Liver (tissue), 8 donors: ENCODE measurements at regions not wholly inside any gene's neighbourhood (a gene's known extent, or its start where the extent isn't known, plus 50 kb on each side); places are given as distances from the start of the nearest gene placed in this dataset.

Experiments used
- DNase-seq: peaks from one replicate; pipeline ENCODE4 v3.0.0-alpha.2; 2017; ENCODE audit warnings: low spot score
- H3K27ac ChIP-seq, 2 donors: one replicate each; pipeline ENCODE4 v1.7.0; 2013; ENCODE audit warnings: inconsistent platforms in 2 of 2, low read length in 2 of 2, control low read depth in 1 of 2, low read depth in 1 of 2, mild to moderate bottlenecking in 1 of 2
- H3K27me3 ChIP-seq, 4 donors: one replicate each; pipeline versions ENCODE4 v1.6.1 to v1.7.0; 2013; ENCODE audit warnings: low read length in 3 of 4, inconsistent platforms in 1 of 4, mild to moderate bottlenecking in 1 of 4, moderate library complexity in 1 of 4; ENCODE audit not compliant: control insufficient read depth in 4 of 4, insufficient read depth in 4 of 4
- H3K36me3 ChIP-seq, 4 donors: one replicate each; pipeline versions ENCODE4 v1.6.1 to v1.7.0; 2013; ENCODE audit warnings: low read length in 3 of 4, mild to moderate bottlenecking in 3 of 4, low read depth in 1 of 4, moderate library complexity in 1 of 4; ENCODE audit not compliant: control insufficient read depth in 4 of 4, insufficient read depth in 3 of 4
- H3K4me1 ChIP-seq, 4 donors: one replicate each; pipeline versions ENCODE4 v1.6.1 to v1.7.0; 2013; ENCODE audit warnings: low read length in 3 of 4, mild to moderate bottlenecking in 3 of 4, moderate library complexity in 1 of 4; ENCODE audit not compliant: control insufficient read depth in 4 of 4, insufficient read depth in 4 of 4
- H3K4me3 ChIP-seq, 3 donors: one replicate each; pipeline versions ENCODE4 v1.6.1 to v1.7.0; 2013; ENCODE audit warnings: low read length in 3 of 3, control low read depth in 1 of 3, low read depth in 1 of 3, mild to moderate bottlenecking in 1 of 3
- H3K9ac ChIP-seq, 2 donors: one replicate each; pipeline ENCODE4 v1.7.0; 2013; ENCODE audit warnings: low read length in 2 of 2, mild to moderate bottlenecking in 2 of 2, moderate library complexity in 2 of 2, control low read depth in 1 of 2, low read depth in 1 of 2
- H3K9me3 ChIP-seq, 4 donors: one replicate each; pipeline versions ENCODE4 v1.6.1 to v1.7.0; 2013; ENCODE audit warnings: low read length in 3 of 4; ENCODE audit not compliant: control insufficient read depth in 4 of 4
- CTCF ChIP-seq: fragments of 150-350 bp; IDR thresholded peaks from 2 replicates; pipeline ENCODE4 v1.5.1; 2017; ENCODE audit warnings: improper control_type of control experiment, low read depth, low read length; ENCODE audit not compliant: missing input control
- FOXA1 ChIP-seq: IDR thresholded peaks from 2 replicates; pipeline ENCODE4 v1.6.1; 2016; ENCODE audit warnings: antibody characterized with exemption
- FOXA2 ChIP-seq: IDR thresholded peaks from 2 replicates; pipeline ENCODE4 v1.6.1; 2016; ENCODE audit warnings: antibody characterized with exemption
- HNF4A ChIP-seq, 2 donors: conservative IDR thresholded peaks; 2 replicates each; pipeline ENCODE4 v1.6.1; 2016; ENCODE audit warnings: antibody characterized with exemption in 2 of 2, mild to moderate bottlenecking in 2 of 2
- HNF4G ChIP-seq: IDR thresholded peaks from 2 replicates; pipeline ENCODE4 v1.6.1; 2016; ENCODE audit warnings: antibody characterized with exemption
- JUND ChIP-seq, 2 donors: IDR thresholded peaks; 2 replicates each; pipeline ENCODE4 v1.6.1; 2016; ENCODE audit warnings: antibody characterized with exemption in 2 of 2
- RAD21 ChIP-seq, 2 donors: IDR thresholded peaks; 2 replicates each; pipeline ENCODE4 v1.6.1; 2016; ENCODE audit warnings: antibody characterized with exemption in 2 of 2, mild to moderate bottlenecking in 2 of 2
- SP1 ChIP-seq: IDR thresholded peaks from 2 replicates; pipeline ENCODE4 v1.6.1; 2018; ENCODE audit warnings: antibody characterized with exemption, mild to moderate bottlenecking
- ZBTB33 ChIP-seq: IDR thresholded peaks from 2 replicates; pipeline ENCODE4 v1.6.1; 2016; ENCODE audit warnings: antibody characterized with exemption
- WGBS: extraction: QIAGEN DNeasy Blood & Tissue Kit; methylation state at CpG from one replicate; pipeline ENCODE4 v1.1.7; 2013; 5-methylcytosine and 5-hydroxymethylcytosine counted together
- TF ChIP-seq, protein P1 (sequence below): IDR thresholded peaks from 2 replicates; pipeline ENCODE4 v1.6.1; 2016; ENCODE audit warnings: antibody characterized with exemption, mild to moderate bottlenecking
- donor health status: healthy.
- donor health status: healthy.
- donor health status: healthy.
- donor health status: healthy.
- donor health status: healthy.

- H3K36me3 ChIP-seq: no peaks in the 10 kb centered on the region
- DNase-seq: no peak
- H3K4me1 ChIP-seq: peaks cover 0 to 5% (median 0%) of the 10 kb centered on the region in 4 donors
- no peak overlapping the region for H3K27ac ChIP-seq
- no peak overlapping the region for H3K9ac ChIP-seq
- H3K27me3 ChIP-seq: no peaks in the 10 kb centered on the region
- no peak overlapping the region for H3K4me3 ChIP-seq
- 92% methylated on average over 1 of the region's 1 CpG for WGBS
- TF ChIP-seq JUND (IDR thresholded peaks at IDR 0.05) (no peak), FOXA1 (no peak), ZBTB33 (no peak), HNF4A (conservative IDR thresholded peaks at IDR 0.05) (no peak), FOXA2 (no peak), HNF4G (no peak)
- H3K9me3 ChIP-seq: no peaks in the 10 kb centered on the region
Measured at GRCh38 chr1:222167896-222168295, 380.0 kb downstream of the HHIPL2 start.

- no peak overlapping the region for H3K4me3 ChIP-seq
- no peaks in the 10 kb centered on the region for H3K9me3 ChIP-seq
- DNase-seq: peak; percentile 41
- H3K9ac ChIP-seq: no peak overlapping the region
- H3K36me3 ChIP-seq: no peaks in the 10 kb centered on the region
- no peaks in the 10 kb centered on the region for H3K27me3 ChIP-seq
- WGBS: 76% methylated on average over 3 of the region's 3 CpGs
- TF ChIP-seq RAD21 (IDR thresholded peaks at IDR 0.05) (peak; percentile 75 to 85), CTCF (peak; percentile 55), SP1 (no peak)
- no peak overlapping the region for H3K27ac ChIP-seq
- peaks cover 0 to 5% (median 0%) of the 10 kb centered on the region in 4 donors for H3K4me1 ChIP-seq
Measured at GRCh38 chr1:222167111-222167510, 380.8 kb downstream of the HHIPL2 start.

- no peak for DNase-seq
- H3K4me1 ChIP-seq: peaks cover 0 to 2% (median 0%) of the 10 kb centered on the region in 4 donors
- no peak overlapping the region for H3K4me3 ChIP-seq
- no peaks in the 10 kb centered on the region for H3K27me3 ChIP-seq
- TF ChIP-seq SP1 (no peak), HNF4G (no peak), FOXA2 (no peak)
- TF ChIP-seq, protein P1, sequence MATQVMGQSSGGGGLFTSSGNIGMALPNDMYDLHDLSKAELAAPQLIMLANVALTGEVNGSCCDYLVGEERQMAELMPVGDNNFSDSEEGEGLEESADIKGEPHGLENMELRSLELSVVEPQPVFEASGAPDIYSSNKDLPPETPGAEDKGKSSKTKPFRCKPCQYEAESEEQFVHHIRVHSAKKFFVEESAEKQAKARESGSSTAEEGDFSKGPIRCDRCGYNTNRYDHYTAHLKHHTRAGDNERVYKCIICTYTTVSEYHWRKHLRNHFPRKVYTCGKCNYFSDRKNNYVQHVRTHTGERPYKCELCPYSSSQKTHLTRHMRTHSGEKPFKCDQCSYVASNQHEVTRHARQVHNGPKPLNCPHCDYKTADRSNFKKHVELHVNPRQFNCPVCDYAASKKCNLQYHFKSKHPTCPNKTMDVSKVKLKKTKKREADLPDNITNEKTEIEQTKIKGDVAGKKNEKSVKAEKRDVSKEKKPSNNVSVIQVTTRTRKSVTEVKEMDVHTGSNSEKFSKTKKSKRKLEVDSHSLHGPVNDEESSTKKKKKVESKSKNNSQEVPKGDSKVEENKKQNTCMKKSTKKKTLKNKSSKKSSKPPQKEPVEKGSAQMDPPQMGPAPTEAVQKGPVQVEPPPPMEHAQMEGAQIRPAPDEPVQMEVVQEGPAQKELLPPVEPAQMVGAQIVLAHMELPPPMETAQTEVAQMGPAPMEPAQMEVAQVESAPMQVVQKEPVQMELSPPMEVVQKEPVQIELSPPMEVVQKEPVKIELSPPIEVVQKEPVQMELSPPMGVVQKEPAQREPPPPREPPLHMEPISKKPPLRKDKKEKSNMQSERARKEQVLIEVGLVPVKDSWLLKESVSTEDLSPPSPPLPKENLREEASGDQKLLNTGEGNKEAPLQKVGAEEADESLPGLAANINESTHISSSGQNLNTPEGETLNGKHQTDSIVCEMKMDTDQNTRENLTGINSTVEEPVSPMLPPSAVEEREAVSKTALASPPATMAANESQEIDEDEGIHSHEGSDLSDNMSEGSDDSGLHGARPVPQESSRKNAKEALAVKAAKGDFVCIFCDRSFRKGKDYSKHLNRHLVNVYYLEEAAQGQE: no peak
- no peaks in the 10 kb centered on the region for H3K36me3 ChIP-seq
- H3K9ac ChIP-seq: no peak overlapping the region
- no peak overlapping the region for H3K27ac ChIP-seq
- 86% methylated on average over 3 of the region's 3 CpGs for WGBS
- H3K9me3 ChIP-seq: no peaks in the 10 kb centered on the region
Measured at GRCh38 chr1:222165629-222166028, 382.3 kb downstream of the HHIPL2 start.
